Motor neuron (in vitro differentiated cells): ENCODE measurements at regions not wholly inside any gene's neighbourhood (a gene's known extent, or its start where the extent isn't known, plus 50 kb on each side); places are given as distances from the start of the nearest gene placed in this dataset.
A peak's percentile ranks its signal among the peaks of the same experiment; 100 is the strongest.
"Not testable (repeated sequence)": the region's sequence is repeated elsewhere in the genome, so short reads cannot be mapped to it uniquely, and the experiment has no call there.

ENCODE experiments used
- ATAC-seq, 8 experiments: fragments of 200-7000 bp; cut with Tn5 transposase; replicated peaks in 6 of 8; 2 replicates each; pipeline ENCODE4 v1.8.0; 2021; ENCODE audit warnings: mild to moderate bottlenecking in 8 of 8, moderate library complexity in 8 of 8
- H3K27ac ChIP-seq, 2 donors: fragments of 250-450 bp; sonication (Bioruptor Pico); 2 replicates each; pipeline ENCODE4 v1.9.0; 2021; ENCODE audit warnings: antibody characterized with exemption in 2 of 2, mild to moderate bottlenecking in 2 of 2, moderate library complexity in 1 of 2
- H3K4me1 ChIP-seq, 2 donors: fragments of 250-450 bp; sonication (Bioruptor Pico); replicated peaks in 1 of 2; 2 replicates each; pipeline ENCODE4 v1.6.1; 2021; ENCODE audit warnings: antibody characterized with exemption in 2 of 2, mild to moderate bottlenecking in 2 of 2, moderate library complexity in 1 of 2
- H3K4me3 ChIP-seq, 5 donors: fragments of 250-450 bp; sonication (Bioruptor Pico); 2 replicates each; pipeline ENCODE4 v1.9.0; 2021; ENCODE audit warnings: antibody characterized with exemption in 5 of 5, mild to moderate bottlenecking in 5 of 5, moderate library complexity in 4 of 5
- WGBS, 10 experiments: fragments of 450-650 bp; shearing (Covaris generic); methylation state at CpG; one replicate each; pipeline ENCODE4 v1.0.0; 2022; 5-methylcytosine and 5-hydroxymethylcytosine counted together
- in situ Hi-C, 9 experiments: fragments of 400-800 bp; cut with MboI; loops; one replicate each; pipeline ENCODE4 v1.15.0; 2021; ENCODE audit warnings: low sequenced_read_pairs in 9 of 9, low pct_unique_long_range_greater_than_20kb in 2 of 9; ENCODE audit not compliant: unreplicated experiment in 9 of 9

DNA sequence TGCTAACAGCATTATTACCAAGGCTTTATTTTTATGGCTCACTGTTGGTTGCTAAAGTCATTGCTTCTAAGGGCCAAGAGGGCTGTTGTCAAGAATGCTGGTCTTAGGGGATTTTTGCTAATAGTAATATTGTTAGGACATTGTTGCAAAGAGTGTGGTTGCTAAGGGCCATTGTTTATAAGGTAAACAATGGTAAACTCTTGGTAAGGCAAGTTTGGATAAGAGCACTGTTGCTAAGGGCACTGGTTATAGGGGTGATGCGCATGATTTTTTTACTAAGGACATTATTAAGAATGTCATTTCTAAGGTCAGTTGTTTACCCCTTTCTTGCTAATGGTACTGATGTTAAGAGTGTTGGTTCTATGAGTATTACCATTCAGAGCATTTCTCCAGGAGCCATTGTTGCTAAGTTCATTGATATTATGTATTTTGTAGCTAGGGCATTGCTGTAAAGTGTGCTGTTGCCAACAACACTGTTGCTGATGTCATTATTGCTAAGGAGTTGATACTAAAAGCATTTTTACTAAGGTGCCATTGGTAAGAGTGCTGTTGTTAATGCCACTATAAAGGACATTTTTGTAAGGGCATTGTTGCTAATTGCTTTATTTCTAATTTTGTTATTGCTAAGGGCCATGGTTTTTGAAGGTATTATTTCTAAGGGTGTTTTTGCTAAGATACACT lies 55.9 kb downstream of the SPATA31A5 start:
- H3K4me3 ChIP-seq, H3K4me1 ChIP-seq, H3K27ac ChIP-seq, in situ Hi-C loops: not testable (repeated sequence)
- no CpG with 5 or more reads among the region's 1 CpG for WGBS, 10 experiments
- peak in 1 of 8 experiments; percentile 24 for ATAC-seq
